Inferior parietal cortex (tissue), 1 donor: ENCODE measurements at regions not wholly inside any gene's neighbourhood (a gene's known extent, or its start where the extent isn't known, plus 50 kb on each side); places are given as distances from the start of the nearest gene placed in this dataset.

Source experiments
- DNase-seq: peaks from one replicate; pipeline ENCODE4 v3.0.0-alpha.2; 2016; ENCODE audit errors: extremely low spot score

GRCh38 chr3:193847402-193847801, 254.4 kb downstream of the OPA1 start:
- DNase-seq: no peak

- no peak for DNase-seq
Observed at GRCh38 chr3:193848547-193848946, 255.5 kb downstream of the OPA1 start.

- no peak for DNase-seq
Observed at GRCh38 chr3:193850084-193850619, 257.1 kb downstream of the OPA1 start.

- DNase-seq: no peak
Observed at GRCh38 chr3:193851428-193851847, 258.4 kb downstream of the OPA1 start.

GRCh38 chr3:193851941-193852674, 259.1 kb downstream of the OPA1 start:
- DNase-seq: no peak

- DNase-seq: no peak
Observed at GRCh38 chr3:193852901-193853300, 259.9 kb downstream of the OPA1 start.

- DNase-seq: no peak
Observed at GRCh38 chr3:193853511-193854219, 260.7 kb downstream of the OPA1 start.

- DNase-seq: no peak
Observed at GRCh38 chr3:193857996-193858395, 265.0 kb downstream of the OPA1 start.

GRCh38 chr3:193859195-193859594, 266.2 kb downstream of the OPA1 start:
- DNase-seq: no peak

- DNase-seq: no peak
Observed at GRCh38 chr3:193861012-193861411, 268.0 kb downstream of the OPA1 start.

GRCh38 chr3:193862843-193863242, 269.8 kb downstream of the OPA1 start:
- DNase-seq: no peak

- DNase-seq: no peak
Observed at GRCh38 chr3:193863657-193864357, 270.8 kb downstream of the OPA1 start.

- no peak for DNase-seq
Observed at GRCh38 chr3:193865339-193865738, 270.6 kb upstream of the HES1 start.

- no peak for DNase-seq
Observed at GRCh38 chr3:193865896-193866480, 270.0 kb upstream of the HES1 start.

GRCh38 chr3:193868590-193868989, 267.4 kb upstream of the HES1 start:
- DNase-seq: no peak

GRCh38 chr3:193869221-193870201, 266.4 kb upstream of the HES1 start:
- no peak for DNase-seq

GRCh38 chr3:193870376-193871219, 265.4 kb upstream of the HES1 start:
- no peak for DNase-seq

- no peak for DNase-seq
Observed at GRCh38 chr3:193871220-193871485, 264.8 kb upstream of the HES1 start.

GRCh38 chr3:193872265-193872753, 263.6 kb upstream of the HES1 start:
- DNase-seq: no peak
